IPS-20b (cell line): ENCODE measurements at regions not wholly inside any gene's neighbourhood (a gene's known extent, or its start where the extent isn't known, plus 50 kb on each side); places are given as distances from the start of the nearest gene placed in this dataset.
A peak's percentile ranks its signal among the peaks of the same experiment; 100 is the strongest.
"Not testable (repeated sequence)": the region's sequence is repeated elsewhere in the genome, so short reads cannot be mapped to it uniquely, and the experiment has no call there.

Experiments
- H3K27ac ChIP-seq: one replicate; pipeline ENCODE4 v1.5.1; 2013; ENCODE audit warnings: low read length
- H3K27me3 ChIP-seq: 2 replicates; pipeline ENCODE4 v1.6.1; 2013; ENCODE audit warnings: mild to moderate bottlenecking, low read length, inconsistent platforms; ENCODE audit not compliant: insufficient read depth
- H3K36me3 ChIP-seq: 2 replicates; pipeline ENCODE4 v1.6.1; 2013; ENCODE audit warnings: low read depth, mild to moderate bottlenecking, inconsistent platforms, low read length, moderate library complexity; ENCODE audit not compliant: insufficient read depth
- H3K4me1 ChIP-seq: 2 replicates; pipeline ENCODE4 v1.6.1; 2013; ENCODE audit warnings: mild to moderate bottlenecking, control low read depth, inconsistent platforms, low read length, moderate library complexity; ENCODE audit not compliant: insufficient read depth
- H3K4me3 ChIP-seq: 2 replicates; pipeline ENCODE4 v1.5.1; 2013; ENCODE audit warnings: mild to moderate bottlenecking, low read length, inconsistent platforms
- H3K9ac ChIP-seq: 2 replicates; pipeline ENCODE4 v1.6.1; 2013; ENCODE audit warnings: low read depth, mild to moderate bottlenecking, inconsistent platforms, low read length, moderate library complexity
- H3K9me3 ChIP-seq: 2 replicates; pipeline ENCODE4 v1.6.1; 2013; ENCODE audit warnings: mild to moderate bottlenecking, low read depth, low read length, inconsistent platforms; ENCODE audit not compliant: insufficient read depth

- H3K27ac ChIP-seq: no peak overlapping the region
- H3K4me1 ChIP-seq: no peaks in the 10 kb centered on the region
- no peaks in the 10 kb centered on the region for H3K27me3 ChIP-seq
- no peak overlapping the region for H3K4me3 ChIP-seq
- no peaks in the 10 kb centered on the region for H3K36me3 ChIP-seq
- H3K9me3 ChIP-seq: no peaks in the 10 kb centered on the region
- no peak overlapping the region for H3K9ac ChIP-seq
Measured at GRCh38 chr3:99321261-99321660, 317.1 kb upstream of the COL8A1 start.

DNA sequence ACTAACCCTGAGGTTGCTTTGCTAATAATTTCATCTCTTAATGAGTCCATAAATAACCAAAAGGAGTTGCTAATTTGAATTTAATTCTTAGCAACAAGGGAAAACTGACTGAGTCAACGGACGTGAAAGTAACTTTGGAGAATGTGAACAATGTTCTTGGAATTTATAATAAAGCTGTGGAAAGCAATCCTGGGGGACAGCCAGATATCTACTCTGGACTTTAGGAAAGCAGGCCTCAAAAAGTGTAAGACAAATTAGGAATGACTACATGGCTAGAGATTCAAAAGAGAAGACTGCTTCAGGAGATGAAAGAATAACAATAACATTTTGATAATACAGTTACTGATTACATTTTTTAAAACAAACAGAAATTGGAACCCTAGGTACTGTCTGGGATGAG lies 318.4 kb upstream of the COL8A1 start:
- no peak overlapping the region for H3K9ac ChIP-seq

GRCh38 chr3:99319450-99319849 lies 318.9 kb upstream of the COL8A1 start:
- H3K36me3 ChIP-seq: no peaks in the 10 kb centered on the region
- H3K4me3 ChIP-seq: no peak overlapping the region
- H3K27ac ChIP-seq: no peak overlapping the region
- no peaks in the 10 kb centered on the region for H3K4me1 ChIP-seq
- no peaks in the 10 kb centered on the region for H3K27me3 ChIP-seq
- no peak overlapping the region for H3K9ac ChIP-seq
- no peaks in the 10 kb centered on the region for H3K9me3 ChIP-seq

More for the DNA sequence above, 318.4 kb upstream of the COL8A1 start:
- no peak overlapping the region for H3K27ac ChIP-seq
- no peaks in the 10 kb centered on the region for H3K27me3 ChIP-seq
- H3K4me1 ChIP-seq: no peaks in the 10 kb centered on the region
- H3K36me3 ChIP-seq: no peaks in the 10 kb centered on the region
- H3K4me3 ChIP-seq: no peak overlapping the region
- H3K9me3 ChIP-seq: no peaks in the 10 kb centered on the region

- no peaks in the 10 kb centered on the region for H3K4me1 ChIP-seq
- H3K4me3 ChIP-seq: no peak overlapping the region
- H3K27me3 ChIP-seq: no peaks in the 10 kb centered on the region
- H3K27ac ChIP-seq: no peak overlapping the region
- no peak overlapping the region for H3K9ac ChIP-seq
- no peaks in the 10 kb centered on the region for H3K9me3 ChIP-seq
- H3K36me3 ChIP-seq: no peaks in the 10 kb centered on the region
Measured at GRCh38 chr3:99317201-99317600, 321.2 kb upstream of the COL8A1 start.

- Histone ChIP-seq H3K36me3 (no peaks in the 10 kb centered on the region), H3K4me1 (no peaks in the 10 kb centered on the region), H3K4me3 (no peak overlapping the region), H3K9ac (no peak overlapping the region), H3K27ac (no peak overlapping the region), H3K27me3 (no peaks in the 10 kb centered on the region), H3K9me3 (no peaks in the 10 kb centered on the region)
Measured at GRCh38 chr3:99315896-99316295, 322.5 kb upstream of the COL8A1 start.

DNA sequence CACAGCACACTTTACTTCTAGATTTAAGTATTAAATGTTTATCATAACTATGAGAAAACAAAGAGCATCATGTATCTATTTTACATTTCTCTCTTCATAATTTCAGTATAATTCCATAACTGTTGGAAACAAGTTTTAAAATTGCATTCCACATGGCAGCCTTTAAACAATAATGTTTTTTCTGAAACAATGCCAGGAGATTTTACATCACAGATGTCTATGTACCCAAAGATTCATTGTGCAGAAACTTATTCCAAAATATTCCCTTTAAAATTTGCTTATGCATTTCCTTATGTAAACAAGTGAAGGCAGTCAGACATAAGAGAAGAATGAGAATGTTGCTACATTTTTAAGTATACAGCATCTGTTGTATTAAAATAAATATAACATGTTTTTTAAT lies 324.9 kb upstream of the COL8A1 start:
- no peak overlapping the region for H3K27ac ChIP-seq
- no peak overlapping the region for H3K9ac ChIP-seq

GRCh38 chr3:99298661-99299060 lies 339.7 kb upstream of the COL8A1 start:
- Histone ChIP-seq H3K4me1 (peaks cover 8% of the 10 kb centered on the region), H3K27ac (no peak overlapping the region), H3K4me3 (no peak overlapping the region), H3K36me3 (no peaks in the 10 kb centered on the region), H3K27me3 (no peaks in the 10 kb centered on the region), H3K9me3 (no peaks in the 10 kb centered on the region), H3K9ac (no peak overlapping the region)

More for the DNA sequence above, 324.9 kb upstream of the COL8A1 start:
- Histone ChIP-seq H3K4me1 (no peaks in the 10 kb centered on the region), H3K36me3 (no peaks in the 10 kb centered on the region), H3K27me3 (no peaks in the 10 kb centered on the region), H3K4me3 (no peak overlapping the region), H3K9me3 (0 out of 2 replicates have a peak, but pooled peaks cover 7% of the 10 kb centered on the region)

GRCh38 chr3:99295836-99296235 lies 342.6 kb upstream of the COL8A1 start:
- peaks cover 8% of the 10 kb centered on the region for H3K4me1 ChIP-seq
- no peaks in the 10 kb centered on the region for H3K36me3 ChIP-seq
- H3K4me3 ChIP-seq: no peak overlapping the region
- no peak overlapping the region for H3K9ac ChIP-seq
- no peak overlapping the region for H3K27ac ChIP-seq
- H3K27me3 ChIP-seq: no peaks in the 10 kb centered on the region
- H3K9me3 ChIP-seq: no peaks in the 10 kb centered on the region

DNA sequence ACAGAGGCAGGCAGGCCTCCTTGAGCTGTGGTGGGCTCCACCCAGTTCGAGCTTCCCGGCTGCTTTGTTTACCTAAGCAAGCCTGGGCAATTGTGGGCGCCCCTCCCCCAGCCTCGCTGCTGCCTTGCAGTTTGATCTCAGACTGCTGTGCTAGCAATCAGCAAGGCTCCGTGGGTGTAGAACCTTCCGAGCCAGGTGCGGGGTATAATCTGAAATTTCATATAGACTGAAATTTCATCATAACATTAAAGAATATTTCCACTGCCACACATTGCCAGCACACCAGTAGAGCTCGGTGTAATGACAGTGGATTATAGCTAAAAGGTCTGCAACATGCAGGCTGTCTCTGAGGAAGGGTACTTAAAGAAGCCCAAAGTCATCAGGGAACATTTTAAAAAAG lies 344.3 kb upstream of the COL8A1 start:
- not testable (repeated sequence) for H3K9me3 ChIP-seq, H3K27me3 ChIP-seq, H3K27ac ChIP-seq, H3K36me3 ChIP-seq, H3K4me1 ChIP-seq
- H3K9ac ChIP-seq: peak overlapping the region; percentile 55
- H3K4me3 ChIP-seq: peak overlapping the region; percentile 61

DNA sequence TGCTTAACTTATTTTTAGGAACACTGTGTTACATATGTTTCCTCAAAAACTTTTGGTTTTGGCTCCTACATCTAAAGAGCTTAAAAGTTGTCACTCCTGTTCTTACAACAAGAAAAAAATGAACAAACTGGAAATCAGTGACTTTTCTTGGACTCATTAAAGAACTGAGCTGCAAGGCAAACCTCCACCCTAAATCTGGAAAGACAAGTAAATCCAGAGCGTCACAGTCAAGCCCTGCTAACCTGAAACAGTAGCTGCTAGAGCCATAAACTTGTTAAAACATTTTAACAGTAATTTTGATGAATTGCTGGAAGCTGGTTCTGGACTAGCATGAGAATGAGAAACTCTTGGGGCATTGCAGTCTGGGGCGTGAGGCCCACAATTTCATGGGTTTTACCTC lies 350.5 kb upstream of the COL8A1 start:
- no peaks in the 10 kb centered on the region for H3K4me1 ChIP-seq
- no peaks in the 10 kb centered on the region for H3K36me3 ChIP-seq
- H3K9me3 ChIP-seq: peaks cover 3% of the 10 kb centered on the region
- no peak overlapping the region for H3K4me3 ChIP-seq
- no peak overlapping the region for H3K27ac ChIP-seq
- no peak overlapping the region for H3K9ac ChIP-seq
- no peaks in the 10 kb centered on the region for H3K27me3 ChIP-seq

DNA sequence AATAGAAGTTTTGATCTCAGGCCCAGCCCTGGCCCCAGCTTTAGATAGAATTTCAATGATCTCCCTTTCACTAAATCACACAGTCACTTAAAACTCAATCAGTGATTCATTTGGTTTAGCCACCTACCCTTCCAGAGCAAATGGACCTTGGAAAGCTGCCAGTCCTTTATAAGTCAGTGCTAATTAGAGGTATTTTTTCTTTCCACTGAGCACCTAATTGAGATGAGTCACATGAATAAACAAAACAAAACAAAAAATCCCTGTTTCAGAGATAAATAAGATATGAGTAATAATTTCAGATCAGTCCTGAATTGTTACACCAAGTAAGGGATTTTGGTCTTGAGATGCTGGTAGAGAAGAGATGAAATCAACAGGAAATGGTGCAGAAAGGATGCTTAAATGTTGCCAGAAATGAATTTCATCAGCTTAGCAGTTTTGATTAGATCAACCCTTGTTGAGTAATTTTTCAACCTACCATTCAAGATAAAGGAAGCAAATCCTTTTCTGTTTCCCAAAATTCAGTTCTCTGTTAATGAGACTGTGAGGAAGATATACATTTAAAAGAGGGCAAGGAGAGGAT lies 352.0 kb upstream of the COL8A1 start:
- H3K4me3 ChIP-seq: no peak overlapping the region
- H3K9ac ChIP-seq: no peak overlapping the region
- no peak overlapping the region for H3K27ac ChIP-seq
- H3K9me3 ChIP-seq: peaks cover 3% of the 10 kb centered on the region
- no peaks in the 10 kb centered on the region for H3K36me3 ChIP-seq
- H3K4me1 ChIP-seq: no peaks in the 10 kb centered on the region
- no peaks in the 10 kb centered on the region for H3K27me3 ChIP-seq

- Histone ChIP-seq H3K27me3 (no peaks in the 10 kb centered on the region), H3K27ac (no peak overlapping the region), H3K4me3 (no peak overlapping the region), H3K9ac (no peak overlapping the region), H3K36me3 (no peaks in the 10 kb centered on the region), H3K9me3 (no peaks in the 10 kb centered on the region), H3K4me1 (no peaks in the 10 kb centered on the region)
Measured at GRCh38 chr3:99269606-99270351, 368.3 kb upstream of the DCBLD2 start.
